Thyroid gland (tissue), 4 donors: ENCODE measurements at regions not wholly inside any gene's neighbourhood (a gene's known extent, or its start where the extent isn't known, plus 50 kb on each side); places are given as distances from the start of the nearest gene placed in this dataset.

Experiments
- POLR2A ChIP-seq, 2 donors: fragments of 450-650 bp; IDR thresholded peaks; one replicate each; pipeline ENCODE4 v1.6.1; 2017; ENCODE audit warnings: antibody characterized with exemption in 2 of 2, mild to moderate bottlenecking in 2 of 2, moderate library complexity in 1 of 2
- TF ChIP-seq, protein P1 (sequence below), 6 experiments: fragments of 200-600 bp in 3 of 6; fragments of 450-650 bp in 3 of 6; sonication (generic) in 3 of 6; IDR thresholded peaks; one replicate each; pipeline ENCODE4 v1.5.1; 2016 to 2019; ENCODE audit warnings: antibody characterized with exemption in 6 of 6, mild to moderate bottlenecking in 2 of 6, inconsistent platforms in 1 of 6, moderate library complexity in 1 of 6

DNA sequence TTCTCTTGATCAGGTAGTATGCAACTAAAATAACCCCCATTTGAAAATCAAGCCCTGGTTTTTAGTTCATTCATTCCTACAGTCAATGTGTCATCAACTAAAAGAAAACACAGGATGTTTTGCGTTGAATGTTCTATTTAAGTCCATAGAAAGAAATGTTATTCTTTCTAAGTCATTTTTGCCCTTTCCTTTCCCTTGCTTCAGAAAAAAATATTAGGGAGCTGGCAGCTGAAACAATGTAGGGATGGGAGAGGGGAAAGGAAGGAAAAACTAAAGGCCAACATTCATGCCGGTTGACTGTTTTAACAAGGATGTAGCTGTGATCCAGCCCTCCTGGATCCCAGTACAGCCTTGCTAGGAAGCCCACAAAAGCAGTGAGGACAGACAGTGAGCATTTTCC is 155.1 kb downstream of the BTG1 start:
- TF ChIP-seq, protein P1, sequence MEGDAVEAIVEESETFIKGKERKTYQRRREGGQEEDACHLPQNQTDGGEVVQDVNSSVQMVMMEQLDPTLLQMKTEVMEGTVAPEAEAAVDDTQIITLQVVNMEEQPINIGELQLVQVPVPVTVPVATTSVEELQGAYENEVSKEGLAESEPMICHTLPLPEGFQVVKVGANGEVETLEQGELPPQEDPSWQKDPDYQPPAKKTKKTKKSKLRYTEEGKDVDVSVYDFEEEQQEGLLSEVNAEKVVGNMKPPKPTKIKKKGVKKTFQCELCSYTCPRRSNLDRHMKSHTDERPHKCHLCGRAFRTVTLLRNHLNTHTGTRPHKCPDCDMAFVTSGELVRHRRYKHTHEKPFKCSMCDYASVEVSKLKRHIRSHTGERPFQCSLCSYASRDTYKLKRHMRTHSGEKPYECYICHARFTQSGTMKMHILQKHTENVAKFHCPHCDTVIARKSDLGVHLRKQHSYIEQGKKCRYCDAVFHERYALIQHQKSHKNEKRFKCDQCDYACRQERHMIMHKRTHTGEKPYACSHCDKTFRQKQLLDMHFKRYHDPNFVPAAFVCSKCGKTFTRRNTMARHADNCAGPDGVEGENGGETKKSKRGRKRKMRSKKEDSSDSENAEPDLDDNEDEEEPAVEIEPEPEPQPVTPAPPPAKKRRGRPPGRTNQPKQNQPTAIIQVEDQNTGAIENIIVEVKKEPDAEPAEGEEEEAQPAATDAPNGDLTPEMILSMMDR (IDR thresholded peaks at IDR 0.05) = no peak
- no peak for TF ChIP-seq POLR2A (IDR thresholded peaks at IDR 0.05)
